LHCN-M2 (cell line): ENCODE measurements at regions not wholly inside any gene's neighbourhood (a gene's known extent, or its start where the extent isn't known, plus 50 kb on each side); places are given as distances from the start of the nearest gene placed in this dataset.
"Not testable (repeated sequence)": the region's sequence is repeated elsewhere in the genome, so short reads cannot be mapped to it uniquely, and the experiment has no call there.

ENCODE experiments used
- DNase-seq: peaks from one replicate; pipeline ENCODE4 v3.0.0-alpha.2; 2012; ENCODE audit warnings: low read depth

DNA sequence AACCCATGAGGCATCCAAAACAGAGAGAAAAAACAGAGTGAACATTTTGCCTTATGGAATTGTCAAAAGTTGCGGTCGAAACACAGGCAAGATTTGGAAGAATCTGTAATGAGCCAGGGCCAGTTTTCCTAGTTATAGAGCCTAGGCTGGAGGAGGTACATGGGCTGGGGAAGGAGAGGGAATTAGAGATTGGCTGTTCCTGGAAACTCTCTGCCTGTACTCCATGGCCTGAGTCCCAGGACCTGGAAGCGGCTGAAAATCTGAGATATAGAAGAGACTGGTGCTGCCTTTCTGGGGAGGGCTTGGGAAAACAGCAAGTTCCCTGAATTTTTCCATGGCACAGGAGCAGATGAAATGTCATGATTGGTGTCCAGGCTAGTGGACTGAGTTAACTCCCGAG, 122.8 kb upstream of the KLF12 start:
- DNase-seq: no peak

DNA sequence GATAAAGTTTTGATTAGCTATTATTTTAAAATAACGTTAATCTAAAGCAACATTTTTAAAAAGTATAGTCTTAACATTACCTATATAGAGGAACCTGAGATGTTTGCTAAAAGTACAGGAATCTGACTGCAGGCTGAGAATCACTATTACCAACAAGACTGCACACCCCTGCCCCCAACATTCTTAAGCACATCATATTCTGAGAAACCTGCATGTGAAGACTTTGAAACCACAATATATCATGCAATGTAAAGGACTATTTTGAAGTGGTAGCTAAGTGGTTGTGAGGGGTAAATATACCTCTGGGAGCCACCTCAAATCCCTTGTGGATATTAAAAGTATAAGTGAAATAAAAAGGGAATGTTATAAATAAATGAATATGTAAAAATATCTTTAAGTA, 119.0 kb upstream of the KLF12 start:
- no peak for DNase-seq

DNA sequence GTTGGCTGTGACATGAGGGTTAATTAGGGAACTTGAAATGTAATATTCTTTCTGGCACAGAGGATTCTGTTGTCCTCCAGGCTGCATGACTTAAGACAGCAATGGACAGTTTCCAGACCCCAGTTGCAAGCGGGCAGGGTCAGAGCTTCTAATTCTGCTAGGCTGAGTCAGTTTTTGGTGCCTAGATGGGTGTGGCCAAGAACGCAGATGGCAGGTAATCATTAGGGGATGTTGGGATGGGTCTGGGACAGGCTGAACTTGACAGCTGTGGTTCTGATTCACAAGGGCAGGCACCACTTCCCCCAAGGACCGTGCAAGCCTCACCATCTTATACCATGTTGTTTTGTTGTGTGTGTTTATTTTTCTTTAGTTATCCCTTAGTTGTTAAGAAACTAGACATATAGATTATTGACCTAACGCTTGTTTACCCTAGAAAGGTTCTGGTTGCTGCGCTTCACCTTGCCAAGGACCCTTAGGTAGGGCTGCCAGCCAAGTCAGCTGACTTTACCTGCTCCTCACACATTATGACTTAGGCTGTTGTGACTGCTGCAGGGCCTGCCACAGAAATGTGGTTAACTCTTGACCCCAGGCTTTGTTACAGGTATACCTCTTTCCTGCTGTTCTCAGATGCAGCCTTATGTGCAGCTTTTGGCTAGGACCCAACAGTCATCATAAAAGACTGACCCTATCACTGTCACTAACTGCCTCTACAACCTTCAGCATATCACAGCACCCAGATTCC, 117.7 kb upstream of the KLF12 start:
- DNase-seq: peak; percentile 46

DNA sequence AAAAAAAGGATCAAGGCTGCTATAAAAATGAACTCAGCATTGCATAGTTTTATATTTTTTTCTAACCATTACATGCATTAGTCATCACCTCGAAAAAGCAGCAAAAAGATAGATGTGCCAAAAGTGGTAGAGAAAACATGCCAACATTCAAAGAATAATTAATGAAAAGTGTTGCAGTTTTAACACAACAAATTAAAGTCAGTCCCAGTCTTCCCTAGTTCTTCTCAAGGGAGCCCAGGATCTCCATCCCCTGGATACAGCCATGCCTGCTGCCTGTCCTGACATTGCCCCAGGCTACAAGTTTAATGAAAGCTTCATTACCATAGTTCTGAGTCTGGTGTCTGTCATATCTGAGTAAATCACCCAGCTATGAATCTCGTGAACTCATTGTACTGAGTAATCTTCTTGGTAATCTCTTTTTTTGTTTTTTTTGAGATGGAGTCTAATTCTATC, 116.6 kb upstream of the KLF12 start:
- peak; percentile 80 for DNase-seq

GRCh38 chr13:74248477-74248876, 114.3 kb upstream of the KLF12 start:
- no peak for DNase-seq

- DNase-seq: peak; percentile 45
Measured at GRCh38 chr13:74246487-74246886, 112.3 kb upstream of the KLF12 start.

GRCh38 chr13:74243637-74244526, 109.7 kb upstream of the KLF12 start:
- peak; percentile 94 for DNase-seq

- not testable (repeated sequence) for DNase-seq
Measured at GRCh38 chr13:74241343-74241742, 107.1 kb upstream of the KLF12 start.

GRCh38 chr13:74230984-74231501, 96.8 kb upstream of the KLF12 start:
- DNase-seq: no peak

- no peak for DNase-seq
Measured at GRCh38 chr13:74229242-74229641, 95.0 kb upstream of the KLF12 start.

- no peak for DNase-seq
Measured at GRCh38 chr13:74227476-74228158, 93.4 kb upstream of the KLF12 start.

DNA sequence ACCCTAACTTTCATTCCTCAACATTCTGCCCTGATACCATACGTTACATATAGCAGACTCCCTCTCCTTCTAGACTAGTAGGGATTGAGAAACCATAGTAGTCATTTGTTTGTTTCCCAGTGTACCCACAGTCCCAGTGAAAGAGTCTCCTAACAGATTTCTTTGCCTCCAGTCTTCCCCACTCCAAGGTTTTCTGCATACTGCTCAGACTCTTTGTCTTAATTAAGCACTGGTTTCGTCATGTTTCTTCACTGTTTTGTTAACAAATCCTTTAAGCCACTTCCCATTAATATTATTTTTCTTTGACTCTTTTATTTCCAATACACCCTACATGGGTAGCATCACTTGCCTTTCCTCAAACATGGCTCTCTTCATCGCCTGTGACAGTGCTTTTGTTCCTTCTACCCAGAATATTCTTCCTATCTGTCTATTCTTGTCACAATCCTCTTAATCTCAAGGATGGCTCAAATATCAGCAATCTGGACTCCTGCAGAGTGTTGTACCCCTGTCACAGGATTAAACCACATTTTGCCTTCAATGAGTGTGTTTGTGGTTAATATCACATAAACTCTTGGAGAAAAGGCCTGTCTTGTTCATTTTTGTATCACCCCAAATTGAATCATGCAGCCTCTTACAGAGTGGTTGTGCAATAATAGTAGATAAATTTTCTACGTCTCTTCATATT, 92.7 kb upstream of the KLF12 start:
- peak; percentile 81 for DNase-seq

GRCh38 chr13:74221752-74222151, 87.5 kb upstream of the KLF12 start:
- DNase-seq: no peak

DNA sequence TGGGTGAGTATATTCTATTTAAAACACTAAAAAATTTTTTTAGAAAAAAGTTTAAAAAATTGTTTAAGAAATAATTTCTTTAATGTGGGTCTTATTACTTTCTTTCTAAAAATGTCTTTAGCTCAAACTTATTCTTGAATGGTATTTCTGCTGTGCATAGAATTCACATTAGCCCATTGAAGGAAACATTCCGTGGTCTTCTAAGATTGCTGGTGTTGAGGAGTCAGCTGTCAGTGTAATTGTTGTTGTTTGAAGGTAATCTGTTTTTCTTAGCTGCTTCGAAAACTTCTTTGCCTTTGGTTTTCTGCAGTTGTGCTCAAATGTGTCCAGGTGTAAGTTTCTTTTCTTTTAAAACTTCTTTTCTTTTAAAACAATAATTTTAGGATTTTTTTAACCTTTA, 85.4 kb upstream of the KLF12 start:
- DNase-seq: peak; percentile 59

DNA sequence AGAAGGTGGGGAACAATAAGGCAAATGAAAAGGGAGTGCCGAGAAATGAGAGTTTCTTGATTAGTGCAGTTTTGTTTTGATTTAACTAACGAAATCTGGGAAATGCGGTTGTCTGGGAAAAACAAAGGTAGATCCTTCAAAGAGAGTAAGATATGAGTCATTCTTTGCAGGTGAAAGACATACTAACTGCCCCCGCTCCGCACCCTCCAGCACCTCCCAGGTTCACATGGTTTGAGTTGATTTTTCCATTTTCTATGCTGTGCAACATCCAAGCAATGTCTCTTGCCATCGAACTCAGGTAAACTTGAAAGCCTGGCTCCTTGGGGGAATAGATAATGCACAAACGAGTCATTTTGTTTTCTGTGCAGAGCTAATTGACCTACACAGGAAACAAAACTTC, 84.1 kb upstream of the KLF12 start:
- DNase-seq: no peak

- no peak for DNase-seq
Measured at GRCh38 chr13:74217811-74218210, 83.6 kb upstream of the KLF12 start.

- no peak for DNase-seq
Measured at GRCh38 chr13:74215420-74215819, 81.2 kb upstream of the KLF12 start.

GRCh38 chr13:74214321-74214720, 80.1 kb upstream of the KLF12 start:
- no peak for DNase-seq

DNA sequence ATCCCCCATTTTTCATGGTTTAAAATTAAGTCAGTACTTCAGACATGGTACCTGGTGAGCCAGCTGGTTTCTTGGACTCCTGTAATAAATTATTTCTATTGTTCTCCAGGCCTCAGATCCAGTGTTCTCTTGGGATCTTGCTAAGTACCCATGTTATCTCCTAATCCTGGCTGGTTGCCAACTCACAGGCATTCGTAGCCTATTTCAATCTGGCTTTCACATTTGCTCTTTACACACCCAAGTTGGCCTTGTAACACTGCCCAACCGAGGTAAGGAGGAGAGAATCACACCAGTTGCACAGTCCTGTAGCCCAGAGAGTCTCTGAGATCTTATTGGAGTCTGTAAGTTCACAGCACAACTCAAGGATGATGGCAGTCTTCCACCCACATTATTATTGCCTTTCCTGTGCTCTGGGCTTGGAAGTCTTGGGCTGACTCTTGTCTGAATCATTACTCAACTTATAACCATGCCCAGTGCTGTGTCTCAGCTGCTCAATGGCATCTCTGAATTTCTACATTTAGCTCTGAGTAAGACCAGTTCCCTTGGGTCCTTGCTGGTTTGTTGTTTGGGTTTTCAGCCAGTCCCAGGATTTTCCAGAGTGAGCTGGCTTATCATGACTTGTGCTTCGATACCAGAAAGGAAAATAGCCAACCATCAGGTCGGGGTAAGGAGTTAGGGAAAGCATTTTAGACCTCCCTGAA, 76.6 kb upstream of the KLF12 start:
- peak; percentile 100 for DNase-seq

DNA sequence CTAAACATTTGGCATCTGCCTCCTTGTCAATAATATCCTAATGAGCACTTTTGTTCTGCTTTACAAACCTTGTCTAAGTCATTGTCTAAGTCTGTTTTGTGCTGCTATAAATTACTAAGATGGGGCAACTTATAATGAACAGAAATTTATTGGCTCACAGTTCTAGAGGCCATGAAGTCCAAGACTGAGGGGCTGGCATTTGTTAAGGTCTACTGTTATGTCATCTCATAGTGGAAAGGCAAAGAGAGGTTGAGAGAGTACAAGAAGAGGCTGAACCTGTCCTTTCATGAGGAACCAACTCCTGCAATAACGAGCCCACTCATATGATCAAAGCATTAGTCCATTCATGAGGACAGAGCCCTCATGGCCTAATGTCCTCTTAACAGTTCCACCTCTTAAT, 72.7 kb upstream of the KLF12 start:
- no peak for DNase-seq

- DNase-seq: peak; percentile 82
Measured at GRCh38 chr13:74206061-74206561, 71.9 kb upstream of the KLF12 start.
